ENCODE measurements at regions not wholly inside any gene's neighbourhood (a gene's known extent, or its start where the extent isn't known, plus 50 kb on each side); places are given as distances from the start of the nearest gene placed in this dataset.

- no peak for DNase-seq
- 88 to 100% methylated on average over 3 to 4 of the region's 4 CpGs for WGBS, 2 donors
- Histone ChIP-seq H3K27ac (no peak overlapping the region), H3K9me3 (no peaks in the 10 kb centered on the region), H3K36me3 (no peaks in the 10 kb centered on the region), H3K4me1 (peaks cover 0 to 4% of the 10 kb centered on the region in 2 donors), H3K4me3 (replicated peaks in 1 of 3) (no peak overlapping the region), H3K27me3 (no peaks in the 10 kb centered on the region)
- TF ChIP-seq, protein P1, sequence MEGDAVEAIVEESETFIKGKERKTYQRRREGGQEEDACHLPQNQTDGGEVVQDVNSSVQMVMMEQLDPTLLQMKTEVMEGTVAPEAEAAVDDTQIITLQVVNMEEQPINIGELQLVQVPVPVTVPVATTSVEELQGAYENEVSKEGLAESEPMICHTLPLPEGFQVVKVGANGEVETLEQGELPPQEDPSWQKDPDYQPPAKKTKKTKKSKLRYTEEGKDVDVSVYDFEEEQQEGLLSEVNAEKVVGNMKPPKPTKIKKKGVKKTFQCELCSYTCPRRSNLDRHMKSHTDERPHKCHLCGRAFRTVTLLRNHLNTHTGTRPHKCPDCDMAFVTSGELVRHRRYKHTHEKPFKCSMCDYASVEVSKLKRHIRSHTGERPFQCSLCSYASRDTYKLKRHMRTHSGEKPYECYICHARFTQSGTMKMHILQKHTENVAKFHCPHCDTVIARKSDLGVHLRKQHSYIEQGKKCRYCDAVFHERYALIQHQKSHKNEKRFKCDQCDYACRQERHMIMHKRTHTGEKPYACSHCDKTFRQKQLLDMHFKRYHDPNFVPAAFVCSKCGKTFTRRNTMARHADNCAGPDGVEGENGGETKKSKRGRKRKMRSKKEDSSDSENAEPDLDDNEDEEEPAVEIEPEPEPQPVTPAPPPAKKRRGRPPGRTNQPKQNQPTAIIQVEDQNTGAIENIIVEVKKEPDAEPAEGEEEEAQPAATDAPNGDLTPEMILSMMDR (IDR thresholded peaks at IDR 0.05): no peak
- TF ChIP-seq POLR2A (IDR thresholded peaks at IDR 0.05): no peak
- intact Hi-C loops (cut with DNase I): no loop called here
Measured at GRCh38 chr3:113125951-113126350, 85.4 kb upstream of the BOC start.

DNA sequence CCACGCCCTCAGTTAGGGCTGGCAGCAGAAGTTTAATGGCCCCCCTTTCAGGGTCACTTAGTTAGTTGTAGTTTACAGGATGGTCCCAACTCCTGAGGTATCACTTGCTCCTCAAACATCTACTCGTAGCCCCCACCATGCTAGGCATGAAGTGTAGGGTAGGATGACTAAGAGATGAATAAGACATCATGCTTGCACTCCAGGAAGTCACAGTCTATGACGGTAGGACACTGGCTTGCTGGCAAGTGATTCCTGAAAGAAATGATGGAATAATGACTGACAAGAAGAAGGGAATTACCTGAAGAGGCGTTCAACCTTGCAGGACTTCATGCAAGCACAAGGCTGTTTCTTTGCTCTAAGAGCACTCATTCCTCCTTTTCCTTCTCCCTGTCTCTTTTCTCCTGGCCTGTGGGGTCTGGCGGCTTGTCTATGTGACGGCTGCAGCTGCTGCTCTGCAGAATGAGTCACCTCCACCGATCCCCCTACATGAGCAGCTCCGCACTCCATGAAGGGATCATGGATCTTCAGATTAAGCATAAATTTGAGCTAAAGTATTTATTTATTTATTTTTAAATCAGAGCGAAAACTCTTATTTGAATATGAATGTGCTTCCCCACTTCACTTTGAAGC is 82.9 kb upstream of the BOC start:
- 78 to 85% methylated on average over 9 of the region's 9 CpGs for WGBS, 2 donors
- intact Hi-C loops (cut with DNase I): no loop called here
- no peak for DNase-seq
- Histone ChIP-seq H3K9me3 (no peaks in the 10 kb centered on the region), H3K27ac (no peak overlapping the region), H3K4me3 (replicated peaks in 1 of 3) (no peak overlapping the region), H3K4me1 (peaks cover 0 to 4% of the 10 kb centered on the region in 2 donors), H3K27me3 (no peaks in the 10 kb centered on the region), H3K36me3 (no peaks in the 10 kb centered on the region)
- TF ChIP-seq, protein P1 (IDR thresholded peaks at IDR 0.05): no peak
- TF ChIP-seq POLR2A (IDR thresholded peaks at IDR 0.05): no peak

- no peaks in the 10 kb centered on the region for H3K9me3 ChIP-seq
Measured at GRCh38 chr3:113129168-113129567, 82.2 kb upstream of the BOC start.

GRCh38 chr3:113132571-113132996 is 78.8 kb upstream of the BOC start:
- Histone ChIP-seq H3K27ac (no peak overlapping the region), H3K36me3 (no peaks in the 10 kb centered on the region), H3K4me1 (no peaks in the 10 kb centered on the region), H3K27me3 (no peaks in the 10 kb centered on the region), H3K9me3 (no peaks in the 10 kb centered on the region), H3K4me3 (replicated peaks in 1 of 3) (no peak overlapping the region)
- WGBS, 2 donors: 85 to 90% methylated on average over 2 of the region's 2 CpGs
- DNase-seq: no peak
- TF ChIP-seq POLR2A (IDR thresholded peaks at IDR 0.05): no peak
- TF ChIP-seq, protein P1 (IDR thresholded peaks at IDR 0.05): no peak
- intact Hi-C loops (cut with DNase I): loop anchor here (10.0 kb wide), 1 partner anchor 78 kb away; no protein-coding TSS in a partner anchor

More at GRCh38 chr3:113129168-113129567, 82.2 kb upstream of the BOC start:
- DNase-seq: no peak
- intact Hi-C loops (cut with DNase I): no loop called here
- no peak overlapping the region for H3K27ac ChIP-seq
- no peaks in the 10 kb centered on the region for H3K36me3 ChIP-seq
- no peaks in the 10 kb centered on the region for H3K27me3 ChIP-seq
- H3K4me1 ChIP-seq: peaks cover 0 to 4% of the 10 kb centered on the region in 2 donors
- no peak for TF ChIP-seq POLR2A (IDR thresholded peaks at IDR 0.05)
- TF ChIP-seq, protein P1 (IDR thresholded peaks at IDR 0.05): no peak
- no peak overlapping the region for H3K4me3 ChIP-seq (replicated peaks in 1 of 3)
- WGBS, 2 donors: 85 to 93% methylated on average over 5 of the region's 5 CpGs

DNA sequence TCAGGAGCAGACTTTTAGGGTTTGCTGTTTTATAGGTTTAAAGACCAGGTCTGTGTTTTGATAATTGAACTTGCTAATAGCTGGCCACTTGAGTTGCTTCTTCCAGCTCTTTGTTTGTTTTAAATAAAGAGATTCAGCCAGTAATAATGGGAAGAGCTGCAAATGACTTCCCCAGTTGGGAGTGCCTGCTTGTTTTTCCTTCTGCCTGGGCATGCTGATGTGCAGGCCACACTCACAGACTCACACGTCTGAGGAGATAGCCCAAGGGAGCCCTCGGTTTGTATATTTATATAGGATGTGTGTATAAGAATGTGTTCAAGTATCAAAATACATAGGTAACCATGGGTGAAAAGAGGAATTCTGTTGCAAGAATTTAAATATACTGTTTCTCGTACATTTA is 78.2 kb upstream of the BOC start:
- no peak for DNase-seq
- Histone ChIP-seq H3K27ac (no peak overlapping the region), H3K36me3 (no peaks in the 10 kb centered on the region), H3K4me1 (no peaks in the 10 kb centered on the region), H3K9me3 (no peaks in the 10 kb centered on the region), H3K27me3 (no peaks in the 10 kb centered on the region), H3K4me3 (replicated peaks in 1 of 3) (no peak overlapping the region)
- 76 to 92% methylated on average over 3 of the region's 3 CpGs for WGBS, 2 donors
- intact Hi-C loops (cut with DNase I): loop anchor here (10.0 kb wide), 1 partner anchor 78 kb away; no protein-coding TSS in a partner anchor
- TF ChIP-seq POLR2A (IDR thresholded peaks at IDR 0.05): no peak
- TF ChIP-seq, protein P1 (IDR thresholded peaks at IDR 0.05): no peak

Measured in thyroid gland (tissue), 4 donors.